CD1c-positive myeloid dendritic cell (primary cell): ENCODE measurements at regions not wholly inside any gene's neighbourhood (a gene's known extent, or its start where the extent isn't known, plus 50 kb on each side); places are given as distances from the start of the nearest gene placed in this dataset.
"Not testable (repeated sequence)": the region's sequence is repeated elsewhere in the genome, so short reads cannot be mapped to it uniquely, and the experiment has no call there.

ENCODE experiments used
- DNase-seq: peaks from one replicate; pipeline ENCODE4 v3.0.0-alpha.2; 2016; ENCODE audit errors: extremely low spot score

GRCh38 chr5:27451377-27451776, 413.0 kb upstream of the CDH9 start:
- no peak for DNase-seq

- no peak for DNase-seq
Measured at GRCh38 chr5:27450607-27451006, 412.2 kb upstream of the CDH9 start.

GRCh38 chr5:27439383-27439782, 401.0 kb upstream of the CDH9 start:
- not testable (repeated sequence) for DNase-seq

- DNase-seq, result no peak
Measured at GRCh38 chr5:27437594-27438200, 399.3 kb upstream of the CDH9 start.

- no peak for DNase-seq
Measured at GRCh38 chr5:27434335-27434734, 395.9 kb upstream of the CDH9 start.

GRCh38 chr5:27414099-27414498, 375.7 kb upstream of the CDH9 start:
- no peak for DNase-seq

- DNase-seq, result no peak
Measured at GRCh38 chr5:27412384-27412783, 374.0 kb upstream of the CDH9 start.

GRCh38 chr5:27406020-27406419, 367.6 kb upstream of the CDH9 start:
- DNase-seq, result no peak

GRCh38 chr5:27403243-27403882, 365.0 kb upstream of the CDH9 start:
- no peak for DNase-seq

- DNase-seq, result no peak
Measured at GRCh38 chr5:27402828-27403227, 364.4 kb upstream of the CDH9 start.

- DNase-seq, result no peak
Measured at GRCh38 chr5:27396998-27397397, 358.6 kb upstream of the CDH9 start.

GRCh38 chr5:27392716-27393115, 354.3 kb upstream of the CDH9 start:
- no peak for DNase-seq

- DNase-seq, result no peak
Measured at GRCh38 chr5:27389696-27390095, 351.3 kb upstream of the CDH9 start.

GRCh38 chr5:27388755-27389154, 350.4 kb upstream of the CDH9 start:
- DNase-seq, result no peak

GRCh38 chr5:27387535-27388073, 349.2 kb upstream of the CDH9 start:
- no peak for DNase-seq

- no peak for DNase-seq
Measured at GRCh38 chr5:27381686-27382085, 343.3 kb upstream of the CDH9 start.

- DNase-seq, result no peak
Measured at GRCh38 chr5:27377626-27378025, 339.2 kb upstream of the CDH9 start.

GRCh38 chr5:27353970-27354369, 315.6 kb upstream of the CDH9 start:
- no peak for DNase-seq

- no peak for DNase-seq
Measured at GRCh38 chr5:27353540-27353939, 315.2 kb upstream of the CDH9 start.

- DNase-seq, result no peak
Measured at GRCh38 chr5:27341342-27341741, 303.0 kb upstream of the CDH9 start.

GRCh38 chr5:27336817-27337216, 298.4 kb upstream of the CDH9 start:
- no peak for DNase-seq

- no peak for DNase-seq
Measured at GRCh38 chr5:27328480-27328879, 290.1 kb upstream of the CDH9 start.

GRCh38 chr5:27325513-27325912, 287.1 kb upstream of the CDH9 start:
- DNase-seq, result no peak

- DNase-seq, result no peak
Measured at GRCh38 chr5:27318701-27319100, 280.3 kb upstream of the CDH9 start.
